GM06990 (cell line): ENCODE measurements at regions not wholly inside any gene's neighbourhood (a gene's known extent, or its start where the extent isn't known, plus 50 kb on each side); places are given as distances from the start of the nearest gene placed in this dataset.

Experiments used
- DNase-seq: peaks from one replicate; pipeline ENCODE4 v3.0.0-alpha.2; 2011; ENCODE audit not compliant: insufficient read length; ENCODE audit errors: extremely low read depth
- H3K27me3 ChIP-seq: replicated peaks from 2 replicates; pipeline ENCODE4 v1.6.0; 2011; ENCODE audit warnings: low read length; ENCODE audit not compliant: control insufficient read depth, insufficient read depth
- H3K36me3 ChIP-seq: 2 replicates; pipeline ENCODE4 v1.5.1; 2011; ENCODE audit warnings: low read length; ENCODE audit not compliant: control insufficient read depth, insufficient read depth
- H3K4me3 ChIP-seq: replicated peaks from 2 replicates; pipeline ENCODE4 v1.5.1; 2011; ENCODE audit warnings: low read depth, mild to moderate bottlenecking, control low read depth, low read length
- CTCF ChIP-seq: IDR thresholded peaks from 2 replicates; pipeline ENCODE4 v1.5.1; 2011; ENCODE audit warnings: low read length, control low read depth, mild to moderate bottlenecking, inconsistent platforms; ENCODE audit not compliant: insufficient read depth, poor library complexity, severe bottlenecking

GRCh38 chr6:113645576-113645970 lies 211.6 kb upstream of the MARCKS start:
- no peak for DNase-seq
- no peak for TF ChIP-seq CTCF
- H3K4me3 ChIP-seq: no peak overlapping the region
- H3K36me3 ChIP-seq: no peaks in the 10 kb centered on the region
- no peaks in the 10 kb centered on the region for H3K27me3 ChIP-seq

- DNase-seq: no peak
- no peaks in the 10 kb centered on the region for H3K36me3 ChIP-seq
- no peak for TF ChIP-seq CTCF
- H3K4me3 ChIP-seq: no peak overlapping the region
- no peaks in the 10 kb centered on the region for H3K27me3 ChIP-seq
Observed at GRCh38 chr6:113645986-113646385, 211.2 kb upstream of the MARCKS start.

GRCh38 chr6:113646701-113647100 lies 210.4 kb upstream of the MARCKS start:
- H3K4me3 ChIP-seq: peak overlapping the region; percentile 29; the same call in 1 of the 2 replicates

GRCh38 chr6:113647143-113647889 lies 209.8 kb upstream of the MARCKS start:
- Histone ChIP-seq H3K36me3 (no peaks in the 10 kb centered on the region), H3K4me3 (peak overlapping the region; percentile 29), H3K27me3 (no peaks in the 10 kb centered on the region)
- no peak for DNase-seq
- TF ChIP-seq CTCF: no peak

More at GRCh38 chr6:113646701-113647100, 210.4 kb upstream of the MARCKS start:
- no peak for TF ChIP-seq CTCF
- no peaks in the 10 kb centered on the region for H3K27me3 ChIP-seq
- H3K36me3 ChIP-seq: no peaks in the 10 kb centered on the region
- no peak for DNase-seq

- peak overlapping the region; percentile 59 for H3K4me3 ChIP-seq
- H3K27me3 ChIP-seq: no peaks in the 10 kb centered on the region
- no peak for TF ChIP-seq CTCF
- no peaks in the 10 kb centered on the region for H3K36me3 ChIP-seq
- no peak for DNase-seq
Observed at GRCh38 chr6:113648698-113649097, 208.4 kb upstream of the MARCKS start.
